ENCODE measurements at regions not wholly inside any gene's neighbourhood (a gene's known extent, or its start where the extent isn't known, plus 50 kb on each side); places are given as distances from the start of the nearest gene placed in this dataset.

- no peak for TF ChIP-seq SPI1 (IDR thresholded peaks at IDR 0.05; ENCODE audit: low read depth, low read length)
- no peak for TF ChIP-seq POLR2A (IDR thresholded peaks at IDR 0.05; ENCODE audit: low read depth, low read length)
- no peak for TF ChIP-seq POLR2AphosphoS5 (IDR thresholded peaks at IDR 0.05; ENCODE audit: low read depth, low read length)
- TF ChIP-seq TAF1 (IDR thresholded peaks at IDR 0.05; ENCODE audit: low read depth, low read length) = no peak
- TF ChIP-seq PAX5 (IDR thresholded peaks at IDR 0.05; ENCODE audit: insufficient read depth, low read length, severe bottlenecking) = no peak
- TF ChIP-seq POU2F2 (IDR thresholded peaks at IDR 0.05; ENCODE audit: low read depth, low read length) = no peak
These were observed 148.4 kb downstream of the ASMT start for GRCh38 chrX:1763294-1763693.

Measured in GM12891 (cell line).